CD4-positive, CD25-positive, alpha-beta regulatory T cell (primary cell): ENCODE measurements at regions not wholly inside any gene's neighbourhood (a gene's known extent, or its start where the extent isn't known, plus 50 kb on each side); places are given as distances from the start of the nearest gene placed in this dataset.
"Not testable (repeated sequence)": the region's sequence is repeated elsewhere in the genome, so short reads cannot be mapped to it uniquely, and the experiment has no call there.

Experiments
- ATAC-seq, 2 donors: fragments of 150-1000 bp; cut with Tn5 transposase; one replicate each; pipeline ENCODE4 v1.10.0; 2021; ENCODE audit warnings: low read depth in 2 of 2, moderate number of reproducible peaks in 2 of 2, moderate library complexity in 1 of 2
- DNase-seq, 3 donors: peaks; one replicate each; pipeline versions ENCODE4 v3.0.0 to v3.0.0-alpha.2; 2012 to 2022; ENCODE audit warnings: mixed read lengths in 1 of 3
- H3K27ac ChIP-seq: one replicate; pipeline ENCODE4 v1.7.0; 2013; ENCODE audit warnings: mild to moderate bottlenecking, low read length; ENCODE audit not compliant: insufficient read depth, poor library complexity, severe bottlenecking
- H3K27me3 ChIP-seq: one replicate; pipeline ENCODE4 v1.7.0; 2013; ENCODE audit warnings: low read length; ENCODE audit not compliant: control insufficient read depth, insufficient read depth
- H3K36me3 ChIP-seq: one replicate; pipeline ENCODE4 v1.7.0; 2013; ENCODE audit warnings: mild to moderate bottlenecking, low read length, moderate library complexity; ENCODE audit not compliant: control insufficient read depth, insufficient read depth
- H3K4me1 ChIP-seq: 2 replicates; pipeline ENCODE4 v1.7.0; 2013; ENCODE audit warnings: mild to moderate bottlenecking, low read length; ENCODE audit not compliant: insufficient read depth, control insufficient read depth, poor library complexity, severe bottlenecking
- H3K4me3 ChIP-seq: one replicate; pipeline ENCODE4 v1.7.0; 2013; ENCODE audit warnings: low read depth, mild to moderate bottlenecking, low read length, moderate library complexity
- H3K9me3 ChIP-seq, 2 experiments: 1 replicate in 1 of 2; 2 replicates in 1 of 2; pipeline ENCODE4 v1.7.0; 2013; ENCODE audit warnings: low read length in 2 of 2, mild to moderate bottlenecking in 1 of 2, moderate library complexity in 1 of 2; ENCODE audit not compliant: control insufficient read depth in 2 of 2
- H3K27ac Mint-ChIP-seq, 3 donors: one replicate each; pipeline ENCODE4 v1.8.0; 2020 to 2022; ENCODE audit warnings: mild to moderate bottlenecking in 3 of 3, mixed read lengths in 3 of 3, moderate library complexity in 2 of 3
- H3K27me3 Mint-ChIP-seq: one replicate; pipeline ENCODE4 v1.8.0; 2022; ENCODE audit warnings: mild to moderate bottlenecking, mixed read lengths
- H3K36me3 Mint-ChIP-seq: one replicate; pipeline ENCODE4 v1.8.0; 2020; ENCODE audit warnings: mixed read lengths
- H3K4me1 Mint-ChIP-seq, 4 donors: one replicate each; pipeline ENCODE4 v1.8.0; 2020 to 2022; ENCODE audit warnings: mixed read lengths in 4 of 4, mild to moderate bottlenecking in 1 of 4
- H3K4me3 Mint-ChIP-seq, 4 donors: one replicate each; pipeline ENCODE4 v1.8.0; 2020 to 2022; ENCODE audit warnings: mild to moderate bottlenecking in 4 of 4, mixed read lengths in 4 of 4, moderate library complexity in 3 of 4
- H3K9me3 Mint-ChIP-seq, 7 donors: one replicate each; pipeline ENCODE4 v1.8.0; 2020 to 2022; ENCODE audit warnings: mixed read lengths in 7 of 7, mild to moderate bottlenecking in 3 of 7, moderate library complexity in 2 of 7

GRCh38 chr1:206280683-206281082 lies 77.3 kb downstream of the SRGAP2 start:
- not testable (repeated sequence) for H3K9me3 Mint-ChIP-seq

GRCh38 chr1:206281912-206282654 lies 78.7 kb downstream of the SRGAP2 start:
- H3K27me3 Mint-ChIP-seq, H3K9me3 ChIP-seq, H3K4me3 ChIP-seq, H3K27ac Mint-ChIP-seq, H3K27ac ChIP-seq, H3K9me3 Mint-ChIP-seq, H3K4me3 Mint-ChIP-seq, H3K4me1 Mint-ChIP-seq, DNase-seq, H3K36me3 ChIP-seq, H3K27me3 ChIP-seq, H3K36me3 Mint-ChIP-seq, H3K4me1 ChIP-seq: not testable (repeated sequence)
- peak; percentile 50 to 60 for ATAC-seq

More at GRCh38 chr1:206280683-206281082, 77.3 kb downstream of the SRGAP2 start:
- H3K27me3 Mint-ChIP-seq, H3K27me3 ChIP-seq, H3K4me3 Mint-ChIP-seq, DNase-seq, H3K9me3 ChIP-seq, ATAC-seq, H3K36me3 ChIP-seq, H3K4me1 Mint-ChIP-seq, H3K4me1 ChIP-seq, H3K27ac Mint-ChIP-seq, H3K27ac ChIP-seq, H3K36me3 Mint-ChIP-seq, H3K4me3 ChIP-seq: not testable (repeated sequence)

- H3K27me3 ChIP-seq, H3K36me3 ChIP-seq, H3K9me3 ChIP-seq, H3K9me3 Mint-ChIP-seq, H3K36me3 Mint-ChIP-seq, H3K4me3 Mint-ChIP-seq, H3K27ac ChIP-seq, H3K4me1 ChIP-seq, H3K27me3 Mint-ChIP-seq, ATAC-seq, H3K4me1 Mint-ChIP-seq, DNase-seq, H3K27ac Mint-ChIP-seq, H3K4me3 ChIP-seq: not testable (repeated sequence)
Measured at GRCh38 chr1:206285024-206285960, 82.0 kb downstream of the SRGAP2 start.

- H3K4me3 ChIP-seq, H3K27me3 ChIP-seq: not testable (repeated sequence)
Measured at GRCh38 chr1:206287759-206288158, 84.4 kb downstream of the SRGAP2 start.

GRCh38 chr1:206288453-206288852 lies 85.1 kb downstream of the SRGAP2 start:
- H3K9me3 Mint-ChIP-seq, H3K27me3 Mint-ChIP-seq, H3K4me1 ChIP-seq, H3K36me3 ChIP-seq, H3K27ac Mint-ChIP-seq, H3K9me3 ChIP-seq, H3K4me3 ChIP-seq, DNase-seq, H3K27ac ChIP-seq, H3K27me3 ChIP-seq, H3K4me3 Mint-ChIP-seq, H3K36me3 Mint-ChIP-seq: not testable (repeated sequence)
- H3K4me1 Mint-ChIP-seq = peaks cover 0 to 11% (median 1%) of the 10 kb centered on the region in 4 donors
- ATAC-seq = peak; percentile 60 to 66

More at GRCh38 chr1:206287759-206288158, 84.4 kb downstream of the SRGAP2 start:
- H3K9me3 Mint-ChIP-seq, H3K36me3 ChIP-seq, ATAC-seq, H3K9me3 ChIP-seq, H3K36me3 Mint-ChIP-seq, H3K27ac Mint-ChIP-seq, H3K4me1 ChIP-seq, DNase-seq, H3K27me3 Mint-ChIP-seq, H3K27ac ChIP-seq: not testable (repeated sequence)
- Mint-ChIP-seq H3K4me3 (peak overlapping the region in 1 of 4 donors; percentile 78), H3K4me1 (peaks cover 0 to 11% (median 1%) of the 10 kb centered on the region in 4 donors)

GRCh38 chr1:206297145-206298031 lies 94.0 kb downstream of the SRGAP2 start:
- H3K9me3 Mint-ChIP-seq, DNase-seq, H3K9me3 ChIP-seq, H3K4me1 ChIP-seq, H3K36me3 ChIP-seq, H3K27ac ChIP-seq, ATAC-seq, H3K27ac Mint-ChIP-seq, H3K4me3 Mint-ChIP-seq, H3K27me3 ChIP-seq, H3K4me1 Mint-ChIP-seq, H3K36me3 Mint-ChIP-seq, H3K27me3 Mint-ChIP-seq, H3K4me3 ChIP-seq: not testable (repeated sequence)

GRCh38 chr1:206298032-206298392 lies 94.7 kb downstream of the SRGAP2 start:
- not testable (repeated sequence) for H3K4me1 Mint-ChIP-seq, ATAC-seq, H3K4me1 ChIP-seq, H3K4me3 Mint-ChIP-seq, H3K27me3 Mint-ChIP-seq, H3K36me3 Mint-ChIP-seq, H3K4me3 ChIP-seq, H3K36me3 ChIP-seq, H3K9me3 ChIP-seq, DNase-seq, H3K27ac Mint-ChIP-seq, H3K27me3 ChIP-seq, H3K27ac ChIP-seq, H3K9me3 Mint-ChIP-seq
